ENCODE measurements at regions not wholly inside any gene's neighbourhood (a gene's known extent, or its start where the extent isn't known, plus 50 kb on each side); places are given as distances from the start of the nearest gene placed in this dataset.

GRCh38 chr14:30345511-30345910 lies 213.4 kb upstream of the G2E3 start:
- TF ChIP-seq, protein P1, sequence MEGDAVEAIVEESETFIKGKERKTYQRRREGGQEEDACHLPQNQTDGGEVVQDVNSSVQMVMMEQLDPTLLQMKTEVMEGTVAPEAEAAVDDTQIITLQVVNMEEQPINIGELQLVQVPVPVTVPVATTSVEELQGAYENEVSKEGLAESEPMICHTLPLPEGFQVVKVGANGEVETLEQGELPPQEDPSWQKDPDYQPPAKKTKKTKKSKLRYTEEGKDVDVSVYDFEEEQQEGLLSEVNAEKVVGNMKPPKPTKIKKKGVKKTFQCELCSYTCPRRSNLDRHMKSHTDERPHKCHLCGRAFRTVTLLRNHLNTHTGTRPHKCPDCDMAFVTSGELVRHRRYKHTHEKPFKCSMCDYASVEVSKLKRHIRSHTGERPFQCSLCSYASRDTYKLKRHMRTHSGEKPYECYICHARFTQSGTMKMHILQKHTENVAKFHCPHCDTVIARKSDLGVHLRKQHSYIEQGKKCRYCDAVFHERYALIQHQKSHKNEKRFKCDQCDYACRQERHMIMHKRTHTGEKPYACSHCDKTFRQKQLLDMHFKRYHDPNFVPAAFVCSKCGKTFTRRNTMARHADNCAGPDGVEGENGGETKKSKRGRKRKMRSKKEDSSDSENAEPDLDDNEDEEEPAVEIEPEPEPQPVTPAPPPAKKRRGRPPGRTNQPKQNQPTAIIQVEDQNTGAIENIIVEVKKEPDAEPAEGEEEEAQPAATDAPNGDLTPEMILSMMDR (IDR thresholded peaks at IDR 0.05; ENCODE audit: low read length), result no peak
- TF ChIP-seq EZH2 (optimal IDR thresholded peaks at IDR 0.05; ENCODE audit: low read depth, low read length) (no peak), EZH2phosphoT487 (IDR thresholded peaks at IDR 0.05; ENCODE audit: low read length) (no peak)
